HTR-8/SVneo (cell line): ENCODE measurements at regions not wholly inside any gene's neighbourhood (a gene's known extent, or its start where the extent isn't known, plus 50 kb on each side); places are given as distances from the start of the nearest gene placed in this dataset.

Experiments used
- DNase-seq: peaks from one replicate; pipeline ENCODE4 v3.0.0; 2011; ENCODE audit warnings: low spot score, mixed read lengths; ENCODE audit not compliant: insufficient read length
- FAIRE-seq: peaks from 2 replicates; lab custom pipeline; 2011; peaks lifted over from hg19 to GRCh38; lab: Jason Lieb, UNC

DNA sequence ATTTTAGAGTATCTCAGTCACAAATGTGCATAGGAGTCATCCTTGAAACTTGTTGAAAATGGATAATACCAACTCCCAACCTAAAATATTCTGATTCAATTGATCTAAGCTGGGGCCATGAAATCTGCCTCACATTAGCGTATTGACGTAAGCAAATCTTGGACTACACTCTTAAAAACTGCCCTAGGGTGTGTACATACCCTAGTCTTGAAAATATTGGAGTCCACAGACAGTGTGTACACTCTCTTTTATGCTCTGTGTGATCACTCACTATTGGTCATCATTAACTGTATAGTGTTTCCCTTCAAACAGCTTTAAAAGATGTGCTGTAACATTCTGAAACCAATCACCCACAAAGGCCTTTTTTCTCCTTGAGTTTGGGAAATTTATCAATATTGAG is 102.9 kb upstream of the FERD3L start:
- FAIRE-seq (no peak), DNase-seq (no peak)

DNA sequence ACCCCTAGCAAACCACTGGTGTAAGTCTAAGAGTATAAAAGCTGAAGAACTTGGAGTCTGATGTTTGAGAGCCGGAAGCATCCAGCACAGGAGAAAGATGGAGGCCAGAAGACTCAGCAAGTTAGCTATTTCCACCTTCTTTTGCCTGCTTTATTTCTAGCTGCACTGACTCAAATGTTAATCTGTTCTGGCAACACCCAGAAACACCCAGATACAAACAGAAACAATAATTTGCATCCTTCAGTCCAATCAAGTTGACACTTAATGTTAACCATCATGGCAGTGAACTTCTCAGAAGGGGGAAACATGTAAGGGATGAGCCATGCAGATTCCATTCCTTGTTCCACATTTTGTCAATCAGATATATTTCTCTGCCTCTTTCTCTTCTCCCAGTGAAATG is 101.8 kb upstream of the FERD3L start:
- DNase-seq (no peak), FAIRE-seq (no peak)

DNA sequence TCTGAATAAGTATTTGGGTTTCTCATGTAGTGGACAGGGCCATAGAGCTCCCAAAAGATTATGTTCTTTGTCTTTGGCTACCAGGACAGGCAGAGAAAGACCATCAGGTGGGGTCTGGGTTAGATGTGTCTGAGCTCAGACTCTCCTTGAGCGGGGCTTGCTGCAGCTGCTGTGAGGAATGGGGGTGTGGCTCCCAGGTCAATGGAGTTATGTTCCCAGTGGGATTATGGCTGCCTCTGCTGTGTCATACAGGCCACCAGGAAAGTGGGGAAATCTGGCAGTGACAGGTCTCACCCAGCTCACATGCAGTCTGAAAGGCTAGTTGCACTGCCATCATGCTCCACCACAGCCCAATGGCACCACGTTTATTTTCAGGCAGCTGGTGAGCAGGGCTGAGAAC is 97.0 kb upstream of the FERD3L start:
- no peak for DNase-seq
- FAIRE-seq = no peak

DNA sequence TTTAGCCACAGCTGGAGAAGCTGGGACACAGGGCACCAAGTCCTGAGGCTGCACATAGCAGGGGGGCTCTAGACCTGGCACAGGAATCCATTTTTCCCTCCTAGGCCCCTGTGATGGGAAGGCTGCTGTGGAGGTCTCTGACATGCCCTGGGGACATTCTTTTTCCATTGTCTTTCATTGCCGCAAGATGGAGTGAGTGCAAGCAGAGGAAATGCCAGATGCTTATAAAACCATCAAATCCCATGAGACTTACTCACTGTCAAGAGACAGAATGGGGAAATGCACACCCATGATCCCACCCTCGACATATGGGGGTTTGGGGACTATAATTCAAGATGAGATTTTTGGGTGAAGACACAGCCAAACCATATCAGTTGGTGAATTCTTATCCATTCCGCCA is 94.7 kb upstream of the FERD3L start:
- no peak for FAIRE-seq

DNA sequence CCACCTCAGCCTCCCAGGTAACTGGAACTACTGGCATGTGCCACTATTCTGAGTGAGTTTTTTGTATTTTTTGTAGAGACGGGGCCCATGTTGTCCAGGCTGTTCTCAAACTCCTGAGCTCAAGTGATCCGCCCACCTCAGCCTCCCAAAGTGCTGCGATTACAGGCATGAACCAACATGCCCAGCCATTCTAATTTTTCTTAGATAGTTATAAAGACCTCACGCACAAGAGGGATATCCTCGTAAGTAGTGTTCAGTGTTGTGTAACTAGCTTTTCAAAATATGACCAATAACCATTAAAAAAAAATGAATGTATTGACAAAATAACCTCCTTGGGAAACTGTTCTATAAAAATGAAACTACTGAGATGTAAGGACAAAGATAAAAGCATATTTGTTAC is 90.5 kb upstream of the FERD3L start:
- DNase-seq (no peak), FAIRE-seq (no peak)

More for the DNA sequence above, 94.7 kb upstream of the FERD3L start:
- DNase-seq = no peak

DNA sequence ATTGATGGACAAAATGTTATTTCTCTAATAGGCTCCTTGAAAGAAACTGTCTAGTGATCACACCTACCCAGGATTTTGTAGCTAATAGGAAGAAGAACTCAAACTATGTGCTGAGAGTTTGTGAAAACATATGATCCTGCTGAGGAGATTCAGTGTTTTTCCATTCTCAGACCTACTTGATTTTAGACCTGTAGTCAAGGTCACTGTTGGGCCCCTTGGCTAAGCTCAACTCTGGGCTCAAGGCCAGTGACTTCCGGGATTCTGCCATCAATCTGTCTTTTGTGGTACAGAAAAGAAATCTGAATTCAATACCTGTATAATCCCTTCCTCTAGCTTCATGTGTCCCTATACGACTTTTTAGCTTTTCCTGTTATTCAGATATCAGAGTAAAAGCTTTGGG is 79.7 kb upstream of the FERD3L start:
- no peak for DNase-seq
- no peak for FAIRE-seq

DNA sequence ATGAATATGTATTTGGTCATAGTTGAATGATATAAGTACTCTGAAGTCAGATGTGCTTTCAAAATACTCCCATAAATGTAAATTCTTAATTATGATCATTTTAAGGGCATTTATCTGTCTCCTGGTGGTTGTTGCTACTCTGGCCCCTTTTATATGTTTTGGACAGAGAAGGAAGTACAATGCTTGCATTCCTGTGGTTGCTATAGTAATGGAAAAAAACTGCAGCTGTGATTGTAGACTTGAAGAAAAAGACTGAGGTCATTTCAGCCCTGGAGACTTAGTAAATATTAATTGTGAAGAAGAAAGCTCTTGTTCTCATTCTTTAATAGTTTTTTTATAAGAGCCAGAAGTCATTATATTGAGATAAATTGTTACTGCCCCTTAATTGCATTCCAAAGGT is 70.2 kb upstream of the FERD3L start:
- DNase-seq (peak; percentile 5), FAIRE-seq (no peak)

DNA sequence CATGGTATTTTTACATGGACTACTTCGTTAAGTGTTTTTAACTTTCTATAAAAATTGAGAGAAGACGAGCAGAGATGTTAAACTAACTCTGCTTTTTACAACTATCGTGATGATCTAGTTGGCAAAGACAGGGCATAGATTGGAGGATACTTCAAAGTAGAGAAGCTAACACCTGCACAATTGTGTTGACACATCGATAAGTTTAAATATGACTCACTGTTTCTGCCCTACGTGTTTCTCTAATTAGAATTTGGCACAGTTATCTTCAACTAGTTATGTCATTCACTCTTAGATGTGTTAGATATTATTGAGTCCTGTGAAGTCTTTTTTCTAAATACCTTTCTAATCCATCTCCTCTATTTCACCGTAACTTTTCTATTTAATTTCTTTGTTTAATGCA is 68.5 kb upstream of the FERD3L start:
- FAIRE-seq (no peak), DNase-seq (no peak)

DNA sequence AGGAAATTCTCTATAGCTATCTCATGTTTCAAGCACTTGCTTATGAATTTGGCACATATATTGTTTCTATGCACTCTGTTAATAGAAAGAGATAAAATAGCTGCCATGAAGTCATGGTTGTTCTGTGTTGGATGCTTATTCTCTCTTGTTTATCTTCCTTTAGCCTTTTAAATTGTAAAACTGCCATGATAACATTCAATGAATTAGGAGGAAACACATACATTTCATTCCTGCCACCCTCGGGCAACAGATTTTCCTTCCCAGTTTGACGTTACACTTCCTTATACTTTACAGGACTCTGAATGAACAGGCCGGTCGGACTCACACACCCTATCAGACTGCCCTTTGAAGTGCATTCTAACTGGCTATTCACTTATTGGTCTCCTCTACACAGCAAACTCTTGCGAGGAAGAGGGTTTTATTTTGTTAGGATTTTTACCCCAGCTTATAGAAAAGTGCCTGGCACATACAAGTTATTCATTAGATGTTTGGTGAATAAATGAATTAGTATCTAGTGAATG is 65.7 kb upstream of the FERD3L start:
- FAIRE-seq = no peak
- no peak for DNase-seq

DNA sequence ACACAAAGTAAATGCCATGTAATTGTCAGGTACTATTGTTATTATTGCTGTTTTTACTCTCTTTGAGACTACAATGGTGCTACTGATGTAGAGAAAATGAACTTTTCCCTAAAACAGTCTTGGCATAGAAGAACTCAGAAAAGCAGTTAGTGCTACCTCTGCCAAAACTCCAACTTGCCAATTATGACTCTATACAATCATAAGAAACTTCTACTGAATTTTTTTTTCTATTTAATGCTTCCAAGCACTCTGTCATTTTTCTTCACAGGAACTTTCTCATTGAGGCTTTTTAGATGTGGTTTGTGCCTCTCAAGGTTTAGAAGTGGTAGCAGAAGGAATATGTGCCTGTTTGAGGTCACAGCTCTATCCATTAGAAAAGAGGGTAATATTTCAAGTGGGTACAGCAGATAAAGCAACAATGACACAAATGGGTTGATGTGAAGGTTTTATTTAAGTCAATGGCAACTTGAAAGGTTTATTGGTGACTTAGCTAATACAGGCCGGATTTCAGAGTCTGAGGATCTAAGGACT is 64.0 kb upstream of the FERD3L start:
- no peak for FAIRE-seq

DNA sequence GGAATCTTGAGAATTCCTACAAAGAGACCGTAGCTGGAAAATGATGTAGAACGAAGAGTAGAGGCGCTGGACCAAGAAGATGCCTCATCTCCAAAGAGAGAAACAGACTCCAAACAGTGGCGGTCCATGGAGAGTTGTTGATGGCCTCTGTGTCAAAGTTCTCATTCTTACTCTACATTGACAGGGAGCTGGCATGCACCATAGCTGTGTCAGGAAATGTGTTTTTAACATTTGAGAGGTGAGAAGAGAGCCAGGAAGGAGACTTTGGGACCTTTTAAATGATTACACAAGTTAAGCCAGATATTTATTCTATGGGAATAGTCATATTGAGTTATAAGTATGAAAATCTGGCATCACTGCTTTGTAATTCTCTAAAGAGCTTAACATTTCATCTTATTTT is 61.5 kb upstream of the FERD3L start:
- FAIRE-seq (no peak), DNase-seq (no peak)

More for the DNA sequence above, 64.0 kb upstream of the FERD3L start:
- no peak for DNase-seq

DNA sequence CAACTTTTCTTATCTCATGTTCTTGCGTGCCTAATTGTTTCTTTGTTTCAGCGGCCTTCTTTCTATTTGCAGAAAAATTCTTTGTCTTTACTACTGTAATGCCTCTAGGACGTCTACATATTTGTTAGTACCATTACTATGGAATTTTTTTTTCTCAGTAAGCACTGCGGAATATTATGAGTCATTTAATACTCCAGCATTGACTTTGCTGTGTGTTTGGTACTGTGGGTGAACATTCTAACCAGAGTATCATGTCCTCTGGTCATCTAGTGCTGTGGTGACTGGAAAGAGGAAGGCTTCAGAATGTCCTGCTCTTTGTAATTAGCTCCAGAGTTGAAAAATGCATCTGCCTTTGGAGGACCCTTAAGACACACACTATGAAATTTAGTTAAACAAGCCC is 58.5 kb upstream of the FERD3L start:
- FAIRE-seq = no peak
- DNase-seq = no peak

DNA sequence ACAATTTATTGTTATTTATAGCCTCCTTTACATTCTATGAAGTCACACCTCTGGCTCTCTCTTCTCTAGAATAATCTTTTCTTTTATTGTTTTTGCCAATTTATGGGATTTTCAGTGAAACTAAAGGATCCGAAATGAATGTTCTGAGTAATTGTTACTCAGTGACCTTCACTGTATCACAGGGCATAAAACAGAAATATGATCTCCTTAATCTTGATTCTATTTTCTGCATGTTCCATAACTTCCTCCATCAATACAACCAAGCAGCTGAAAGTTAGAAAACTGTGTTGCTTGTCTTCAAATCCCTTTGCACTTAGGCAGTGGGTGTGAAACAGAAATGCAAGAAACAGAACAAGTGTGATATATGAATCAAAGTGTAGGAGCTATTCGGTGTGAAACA is 57.4 kb upstream of the FERD3L start:
- no peak for DNase-seq
- no peak for FAIRE-seq
